Thyroid gland (tissue), 4 donors: ENCODE measurements at regions not wholly inside any gene's neighbourhood (a gene's known extent, or its start where the extent isn't known, plus 50 kb on each side); places are given as distances from the start of the nearest gene placed in this dataset.

ENCODE experiments used
- DNase-seq, 2 donors: peaks; one replicate each; pipeline ENCODE4 v3.0.0-alpha.2; 2019
- H3K27ac ChIP-seq, 3 donors: fragments of 200-600 bp; sonication (generic); 1 replicate in 2 of 3; 2 replicates in 1 of 3; pipeline ENCODE4 v1.5.1; 2016 to 2019; ENCODE audit warnings: mild to moderate bottlenecking in 1 of 3, moderate library complexity in 1 of 3
- H3K27me3 ChIP-seq: fragments of 200-600 bp; sonication (generic); one replicate; pipeline ENCODE4 v1.5.1; 2019
- H3K36me3 ChIP-seq, 2 donors: fragments of 200-600 bp; sonication (generic); one replicate each; pipeline ENCODE4 v1.5.1; 2016 to 2019
- H3K4me1 ChIP-seq, 2 donors: fragments of 200-600 bp; sonication (generic); one replicate each; pipeline ENCODE4 v1.5.1; 2017 to 2019
- H3K4me3 ChIP-seq, 3 donors: fragments of 200-600 bp; sonication (generic); replicated peaks in 1 of 3; 1 replicate in 2 of 3; 2 replicates in 1 of 3; pipeline ENCODE4 v1.5.1; 2016; ENCODE audit warnings: mild to moderate bottlenecking in 1 of 3
- H3K9me3 ChIP-seq: fragments of 200-600 bp; sonication (generic); one replicate; pipeline ENCODE4 v1.5.1; 2017
- CTCF ChIP-seq, 6 experiments: fragments of 200-600 bp in 3 of 6; fragments of 450-650 bp in 3 of 6; sonication (generic) in 3 of 6; IDR thresholded peaks; one replicate each; pipeline ENCODE4 v1.5.1; 2016 to 2019; ENCODE audit warnings: antibody characterized with exemption in 6 of 6, mild to moderate bottlenecking in 2 of 6, inconsistent platforms in 1 of 6, moderate library complexity in 1 of 6
- POLR2A ChIP-seq, 2 donors: fragments of 450-650 bp; IDR thresholded peaks; one replicate each; pipeline ENCODE4 v1.6.1; 2017; ENCODE audit warnings: antibody characterized with exemption in 2 of 2, mild to moderate bottlenecking in 2 of 2, moderate library complexity in 1 of 2
- WGBS, 2 donors: methylation state at CpG; one replicate each; pipeline ENCODE4 v1.1.5; 2017; 5-methylcytosine and 5-hydroxymethylcytosine counted together
- intact Hi-C: fragments of 100-400 bp; cut with DNase I; formaldehyde crosslinking; loops from one replicate; pipeline ENCODE4 v1.15.1; 2023

- DNase-seq = no peak
- intact Hi-C loops = no loop called here
- WGBS, 2 donors = 91 to 92% methylated on average over 3 of the region's 3 CpGs
- Histone ChIP-seq H3K27me3 (no peaks in the 10 kb centered on the region), H3K4me1 (no peaks in the 10 kb centered on the region), H3K9me3 (no peaks in the 10 kb centered on the region), H3K4me3 (no peak overlapping the region), H3K27ac (no peak overlapping the region), H3K36me3 (no peaks in the 10 kb centered on the region)
- no peak for TF ChIP-seq CTCF (IDR thresholded peaks at IDR 0.05)
- no peak for TF ChIP-seq POLR2A (IDR thresholded peaks at IDR 0.05)
Observed at GRCh38 chr18:71388148-71388547, 1099.3 kb downstream of the SOCS6 start.

DNA sequence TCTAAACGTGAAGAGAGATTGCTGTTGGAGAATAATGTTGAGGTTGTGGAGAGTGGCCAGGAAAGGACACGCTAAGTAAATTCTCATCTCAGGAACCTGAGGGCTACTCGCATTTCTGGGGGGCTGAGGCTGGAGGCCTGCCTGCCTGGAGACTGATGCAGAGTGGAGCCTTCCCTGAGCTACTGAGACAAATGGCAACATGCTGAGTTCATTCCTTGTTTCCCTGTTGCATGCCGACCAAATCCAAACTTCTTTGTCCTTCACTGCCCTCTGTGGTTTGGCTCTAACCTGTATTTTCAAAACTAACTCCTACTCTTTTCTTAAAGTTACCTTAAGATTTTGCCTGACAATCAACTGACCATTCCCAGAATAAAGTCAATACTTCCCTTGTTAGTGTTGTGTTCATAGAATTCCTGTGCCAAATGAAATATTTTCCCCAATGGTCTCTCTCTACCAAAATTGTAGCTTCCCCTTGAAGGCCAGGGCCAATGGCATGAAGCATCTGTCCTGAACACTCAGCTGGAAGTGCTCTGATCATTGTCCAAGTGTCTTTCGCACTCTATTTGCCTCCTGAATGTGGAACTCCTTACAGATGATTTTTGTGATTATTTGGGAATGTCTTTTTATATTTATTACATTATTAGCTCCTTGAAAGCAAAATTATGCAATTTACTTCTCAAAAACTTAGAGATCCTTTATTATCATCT lies 1085.6 kb downstream of the SOCS6 start:
- intact Hi-C loops = no loop called here
- Histone ChIP-seq H3K27me3 (no peaks in the 10 kb centered on the region), H3K36me3 (no peaks in the 10 kb centered on the region), H3K4me3 (no peak overlapping the region), H3K4me1 (no peaks in the 10 kb centered on the region), H3K27ac (no peak overlapping the region), H3K9me3 (no peaks in the 10 kb centered on the region)
- 59 to 60% methylated on average over 5 of the region's 5 CpGs for WGBS, 2 donors
- TF ChIP-seq POLR2A (IDR thresholded peaks at IDR 0.05) (no peak), CTCF (IDR thresholded peaks at IDR 0.05) (no peak)
- no peak for DNase-seq

DNA sequence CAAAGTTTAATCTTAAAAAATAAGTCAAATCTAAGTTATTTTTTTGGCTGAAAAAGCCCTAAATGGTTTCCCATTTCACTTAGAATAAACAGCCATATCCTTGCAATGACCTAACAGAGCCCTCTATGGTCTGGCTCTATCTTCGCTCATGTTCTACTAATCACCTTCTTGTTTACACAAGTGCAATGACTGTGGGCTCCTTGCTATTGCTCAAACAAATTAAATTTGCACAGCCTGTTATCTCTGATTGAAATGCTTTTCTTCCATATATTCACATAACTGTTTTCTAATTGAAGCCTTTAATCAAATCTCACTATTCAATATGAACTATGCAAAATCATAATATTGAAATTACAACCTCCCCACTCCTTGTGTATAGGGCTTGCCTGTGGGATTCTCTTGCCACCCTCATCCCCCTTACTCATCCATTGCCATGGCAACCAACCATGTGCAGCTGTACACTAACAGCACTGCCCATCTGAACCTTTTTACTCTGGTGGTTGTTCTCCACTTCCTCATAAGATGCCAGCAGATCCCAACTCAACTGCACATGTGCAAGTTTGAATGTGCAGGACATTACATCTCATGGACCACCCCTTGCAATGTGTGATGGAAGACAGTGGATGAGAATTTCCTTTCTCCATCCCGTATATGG lies 1083.2 kb downstream of the SOCS6 start:
- Histone ChIP-seq H3K36me3 (no peaks in the 10 kb centered on the region), H3K27ac (no peak overlapping the region), H3K27me3 (no peaks in the 10 kb centered on the region), H3K9me3 (no peaks in the 10 kb centered on the region), H3K4me3 (no peak overlapping the region), H3K4me1 (no peaks in the 10 kb centered on the region)
- DNase-seq = no peak
- intact Hi-C loops = no loop called here
- TF ChIP-seq CTCF (IDR thresholded peaks at IDR 0.05) (no peak), POLR2A (IDR thresholded peaks at IDR 0.05) (no peak)
- 84 to 90% methylated on average over 2 of the region's 2 CpGs for WGBS, 2 donors

GRCh38 chr18:71370671-71371445 lies 1082.0 kb downstream of the SOCS6 start:
- intact Hi-C loops = no loop called here
- Histone ChIP-seq H3K36me3 (no peaks in the 10 kb centered on the region), H3K27me3 (no peaks in the 10 kb centered on the region), H3K9me3 (no peaks in the 10 kb centered on the region), H3K4me1 (no peaks in the 10 kb centered on the region), H3K27ac (no peak overlapping the region), H3K4me3 (no peak overlapping the region)
- no peak for TF ChIP-seq POLR2A (IDR thresholded peaks at IDR 0.05)
- DNase-seq = no peak
- 76 to 81% methylated on average over 7 of the region's 7 CpGs for WGBS, 2 donors

- 91 to 93% methylated on average over 2 of the region's 2 CpGs for whole genome bisulfite sequencing, 2 donors
- Histone ChIP-seq H3K4me1 (no peaks in the 10 kb centered on the region), H3K36me3 (no peaks in the 10 kb centered on the region), H3K9me3 (no peaks in the 10 kb centered on the region), H3K4me3 (no peak overlapping the region), H3K27ac (no peak overlapping the region), H3K27me3 (no peaks in the 10 kb centered on the region)
- TF ChIP-seq POLR2A (IDR thresholded peaks at IDR 0.05) (no peak), CTCF (IDR thresholded peaks at IDR 0.05) (no peak)
- intact Hi-C loops = no loop called here
- no peak for DNase-seq
Observed at GRCh38 chr18:71370095-71370494, 1081.2 kb downstream of the SOCS6 start.
